ENCODE measurements at regions not wholly inside any gene's neighbourhood (a gene's known extent, or its start where the extent isn't known, plus 50 kb on each side); places are given as distances from the start of the nearest gene placed in this dataset.

DNA sequence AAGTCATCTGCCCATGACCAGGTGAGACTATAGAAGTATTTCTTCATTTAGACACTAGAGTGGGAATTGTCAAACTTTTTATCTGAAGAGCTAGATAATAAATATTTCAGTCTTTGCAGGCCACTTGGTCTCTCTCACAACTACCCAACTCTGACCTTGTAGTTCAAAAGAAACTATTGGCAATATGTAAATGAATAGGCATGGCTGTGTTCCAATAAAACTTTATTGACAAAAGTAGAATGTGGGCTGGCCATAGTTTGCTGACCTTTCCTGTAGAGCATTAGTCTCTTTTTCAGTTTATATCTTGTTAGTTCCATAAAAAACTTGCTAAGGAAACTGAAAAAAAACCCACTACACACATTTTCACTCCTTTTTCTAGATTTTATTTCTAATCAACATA lies 535.5 kb downstream of the PRR16 start:
- no peaks in the 10 kb centered on the region for H3K79me2 ChIP-seq (ENCODE audit: control insufficient read depth, insufficient read depth, low read length)
- Mint-ChIP-seq H3K4me3 (no peak overlapping the region), H3K4me1 (no peaks in the 10 kb centered on the region), H3K27me3 (no peaks in the 10 kb centered on the region), H3K9me3 (ENCODE audit: insufficient read depth) (peaks cover 3% of the 10 kb centered on the region), H3K27ac (no peak overlapping the region)
- intact Hi-C loops (cut with micrococcal nuclease): no loop called here
- no peaks in the 10 kb centered on the region for H3K4me1 ChIP-seq (ENCODE audit: control insufficient read depth in 2 of 2, insufficient read depth in 2 of 2, low read length in 2 of 2)
- no peak overlapping the region for H2AFZ ChIP-seq (ENCODE audit: insufficient read depth, low read depth, low read length, poor library complexity, severe bottlenecking)
- no peak overlapping the region for H3K27ac ChIP-seq (ENCODE audit: low read length in 2 of 2)
- no peak overlapping the region for H3K9ac ChIP-seq (ENCODE audit: low read length)
- no peak overlapping the region for H3K4me2 ChIP-seq (replicated peaks; ENCODE audit: low read depth, low read length, poor library complexity, severe bottlenecking)
- no peaks in the 10 kb centered on the region for H3K9me3 ChIP-seq (ENCODE audit: control extremely low read depth in 1 of 3, control insufficient read depth in 2 of 3, insufficient read depth in 1 of 3, low read length in 2 of 3)
- no peaks in the 10 kb centered on the region for H3K27me3 ChIP-seq (replicated peaks in 1 of 4; ENCODE audit: control extremely low read depth in 1 of 4, control insufficient read depth in 3 of 4, insufficient read depth in 4 of 4, low read length in 3 of 4)
- TF ChIP-seq EZH2 (IDR thresholded peaks at IDR 0.05; ENCODE audit: borderline replicate concordance, insufficient read depth, low read depth, low read length, poor library complexity, severe bottlenecking): no peak
- TF ChIP-seq CTCF (IDR thresholded peaks at IDR 0.05): no peak
- no peak overlapping the region for H3K4me3 ChIP-seq (ENCODE audit: control extremely low read depth in 1 of 5, extremely low read depth in 1 of 5, insufficient read depth in 1 of 5, low read depth in 2 of 5, low read length in 4 of 5)
- CTCF ChIA-PET: no interaction called here
- ATAC-seq (ENCODE audit: low read depth) (no peak), DNase-seq (no peak)
- H4K20me1 ChIP-seq (ENCODE audit: control insufficient read depth, insufficient read depth, low read length, poor library complexity, severe bottlenecking): no peaks in the 10 kb centered on the region
- no peaks in the 10 kb centered on the region for H3K36me3 ChIP-seq (replicated peaks in 1 of 2; ENCODE audit: control extremely low read depth in 1 of 2, control insufficient read depth in 1 of 2, extremely low read depth in 1 of 2, insufficient read depth in 2 of 2, low read length in 1 of 2)
- POLR2A ChIA-PET: no interaction called here

GRCh38 chr5:121006217-121006616 lies 542.1 kb downstream of the PRR16 start:
- no peaks in the 10 kb centered on the region for H3K27me3 Mint-ChIP-seq
- no peaks in the 10 kb centered on the region for H3K79me2 ChIP-seq (ENCODE audit: control insufficient read depth, insufficient read depth, low read length)
- H3K9me3 Mint-ChIP-seq (ENCODE audit: insufficient read depth): peaks cover 4% of the 10 kb centered on the region
- POLR2A ChIA-PET: no interaction called here
- no peak for DNase-seq
- no peaks in the 10 kb centered on the region for H3K36me3 ChIP-seq (replicated peaks in 1 of 2; ENCODE audit: control extremely low read depth in 1 of 2, control insufficient read depth in 1 of 2, extremely low read depth in 1 of 2, insufficient read depth in 2 of 2, low read length in 1 of 2)
- H3K4me3 Mint-ChIP-seq: no peak overlapping the region
- intact Hi-C loops (cut with micrococcal nuclease): no loop called here
- H3K4me3 ChIP-seq (ENCODE audit: control extremely low read depth in 1 of 5, extremely low read depth in 1 of 5, insufficient read depth in 1 of 5, low read depth in 2 of 5, low read length in 4 of 5): no peak overlapping the region
- H2AFZ ChIP-seq (ENCODE audit: insufficient read depth, low read depth, low read length, poor library complexity, severe bottlenecking): no peak overlapping the region
- no peak for TF ChIP-seq EZH2 (IDR thresholded peaks at IDR 0.05; ENCODE audit: borderline replicate concordance, insufficient read depth, low read depth, low read length, poor library complexity, severe bottlenecking)
- no peak for TF ChIP-seq CTCF (IDR thresholded peaks at IDR 0.05)
- no peak overlapping the region for H3K4me2 ChIP-seq (replicated peaks; ENCODE audit: low read depth, low read length, poor library complexity, severe bottlenecking)
- H3K27ac ChIP-seq (ENCODE audit: low read length in 2 of 2): no peak overlapping the region
- CTCF ChIA-PET: no interaction called here
- no peaks in the 10 kb centered on the region for H3K9me3 ChIP-seq (ENCODE audit: control extremely low read depth in 1 of 3, control insufficient read depth in 2 of 3, insufficient read depth in 1 of 3, low read length in 2 of 3)
- no peak overlapping the region for H3K9ac ChIP-seq (ENCODE audit: low read length)
- no peaks in the 10 kb centered on the region for H4K20me1 ChIP-seq (ENCODE audit: control insufficient read depth, insufficient read depth, low read length, poor library complexity, severe bottlenecking)
- no peak overlapping the region for H3K27ac Mint-ChIP-seq
- no peaks in the 10 kb centered on the region for H3K4me1 ChIP-seq (ENCODE audit: control insufficient read depth in 2 of 2, insufficient read depth in 2 of 2, low read length in 2 of 2)
- ATAC-seq (ENCODE audit: low read depth): no peak
- no peaks in the 10 kb centered on the region for H3K4me1 Mint-ChIP-seq
- no CpG with 5 or more reads among the region's 2 CpGs for WGBS (ENCODE audit: insufficient coverage)
- no peaks in the 10 kb centered on the region for H3K27me3 ChIP-seq (replicated peaks in 1 of 4; ENCODE audit: control extremely low read depth in 1 of 4, control insufficient read depth in 3 of 4, insufficient read depth in 4 of 4, low read length in 3 of 4)

Data from B cell (primary cell).